Right forelimb (tissue), 1 donor: ENCODE measurements at regions not wholly inside any gene's neighbourhood (a gene's known extent, or its start where the extent isn't known, plus 50 kb on each side); places are given as distances from the start of the nearest gene placed in this dataset.

Experiments used
- DNase-seq: peaks from one replicate; pipeline ENCODE4 v3.0.0-alpha.2; 2018

DNA sequence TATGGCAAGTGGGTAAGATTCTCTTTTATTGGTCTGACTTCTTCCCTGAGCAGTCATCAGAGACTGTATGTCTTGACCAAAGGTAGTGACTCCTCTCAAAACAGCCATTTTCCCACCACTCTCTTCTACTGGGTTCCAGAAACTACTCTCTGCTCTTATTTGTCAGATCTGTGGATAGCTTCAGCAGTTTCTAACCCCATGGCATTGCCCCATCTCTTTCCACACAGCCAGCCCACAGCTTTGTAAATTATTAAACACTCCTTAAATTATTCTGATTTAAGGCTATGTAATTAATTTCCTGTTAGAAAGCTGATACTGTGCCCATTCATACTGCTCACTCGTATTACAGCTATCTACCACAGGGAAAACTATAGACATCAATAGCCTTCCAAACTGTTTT is 138.4 kb upstream of the CNR1 start:
- no peak for DNase-seq

DNA sequence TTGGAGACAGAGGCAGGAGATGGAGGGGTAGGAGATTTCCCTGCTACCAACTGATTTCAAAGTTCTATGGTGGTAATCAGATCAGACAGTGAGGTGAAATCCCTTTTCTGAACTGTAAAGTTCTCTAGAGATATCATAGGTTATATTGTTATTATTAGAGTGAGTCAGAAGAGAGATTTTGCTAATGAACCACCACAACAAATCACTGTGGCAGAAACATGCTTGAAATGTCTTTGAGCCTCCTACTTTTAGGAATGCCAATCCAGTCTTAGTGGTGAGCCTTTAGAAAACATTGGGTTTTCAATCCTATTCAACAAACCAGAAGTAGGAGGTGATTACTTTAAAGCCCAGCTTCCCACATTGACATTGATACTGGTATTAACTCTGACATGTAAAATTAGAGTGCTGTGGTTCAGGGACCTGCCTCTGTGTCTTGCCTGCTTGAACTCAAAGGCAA is 136.7 kb upstream of the CNR1 start:
- DNase-seq = no peak

DNA sequence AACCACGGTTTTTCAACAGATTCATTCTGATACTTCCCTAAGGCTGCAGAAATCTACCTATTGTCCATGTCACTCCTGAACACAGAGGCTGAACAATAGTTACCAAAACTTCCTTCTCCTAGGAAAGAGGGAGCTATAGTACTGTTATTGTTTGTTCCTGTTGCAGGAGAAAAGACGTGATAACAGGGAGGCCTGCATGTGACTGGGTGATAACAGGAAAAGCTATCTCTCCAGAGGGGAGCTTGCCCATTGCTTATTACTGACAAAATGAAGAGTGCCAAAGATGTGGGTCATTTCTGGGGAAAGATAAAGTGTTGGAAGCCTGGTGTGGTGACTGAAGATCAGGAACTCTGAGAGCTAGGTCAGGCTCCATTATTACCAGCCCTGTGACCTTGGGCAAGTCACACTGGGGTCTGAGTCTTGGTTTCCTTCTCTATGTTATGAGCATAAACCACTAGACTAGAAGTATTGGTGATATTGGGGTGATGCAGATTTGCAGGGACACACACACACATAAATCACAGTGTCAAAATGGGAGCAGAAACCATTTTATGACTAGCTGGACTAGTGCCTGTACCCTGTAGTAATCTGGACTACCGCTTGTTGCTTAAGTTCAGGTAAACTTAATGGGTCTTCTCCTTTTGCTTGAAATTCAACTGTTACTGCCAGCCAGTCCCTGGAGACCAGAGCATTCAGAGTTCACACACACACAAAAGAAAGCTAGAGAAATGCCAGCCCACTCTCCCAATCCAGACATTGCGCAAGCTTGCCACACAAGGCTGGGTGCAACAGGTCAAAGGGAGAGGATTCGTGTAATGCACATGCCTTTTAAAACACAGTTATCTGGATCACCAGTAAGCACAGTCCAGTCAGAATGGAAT is 136.0 kb upstream of the CNR1 start:
- DNase-seq = no peak

DNA sequence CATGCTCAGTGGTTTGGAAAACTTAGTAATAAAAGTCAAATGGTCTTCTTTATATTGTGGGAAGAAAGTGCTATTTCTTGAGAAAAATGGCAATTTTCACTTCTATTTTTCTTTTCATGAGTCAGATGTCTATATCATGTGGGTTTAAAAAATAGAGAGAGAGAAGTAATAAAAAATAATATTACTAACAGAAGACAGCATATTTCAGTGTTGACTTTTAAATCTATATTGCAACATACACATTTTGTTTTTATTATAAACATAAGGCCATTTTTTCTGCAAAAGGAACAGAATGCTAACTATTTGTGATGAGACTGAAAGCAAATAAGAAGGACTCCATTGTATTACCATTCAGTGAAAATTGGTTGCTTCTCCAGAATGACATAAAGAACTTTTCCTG is 135.1 kb upstream of the CNR1 start:
- no peak for DNase-seq

DNA sequence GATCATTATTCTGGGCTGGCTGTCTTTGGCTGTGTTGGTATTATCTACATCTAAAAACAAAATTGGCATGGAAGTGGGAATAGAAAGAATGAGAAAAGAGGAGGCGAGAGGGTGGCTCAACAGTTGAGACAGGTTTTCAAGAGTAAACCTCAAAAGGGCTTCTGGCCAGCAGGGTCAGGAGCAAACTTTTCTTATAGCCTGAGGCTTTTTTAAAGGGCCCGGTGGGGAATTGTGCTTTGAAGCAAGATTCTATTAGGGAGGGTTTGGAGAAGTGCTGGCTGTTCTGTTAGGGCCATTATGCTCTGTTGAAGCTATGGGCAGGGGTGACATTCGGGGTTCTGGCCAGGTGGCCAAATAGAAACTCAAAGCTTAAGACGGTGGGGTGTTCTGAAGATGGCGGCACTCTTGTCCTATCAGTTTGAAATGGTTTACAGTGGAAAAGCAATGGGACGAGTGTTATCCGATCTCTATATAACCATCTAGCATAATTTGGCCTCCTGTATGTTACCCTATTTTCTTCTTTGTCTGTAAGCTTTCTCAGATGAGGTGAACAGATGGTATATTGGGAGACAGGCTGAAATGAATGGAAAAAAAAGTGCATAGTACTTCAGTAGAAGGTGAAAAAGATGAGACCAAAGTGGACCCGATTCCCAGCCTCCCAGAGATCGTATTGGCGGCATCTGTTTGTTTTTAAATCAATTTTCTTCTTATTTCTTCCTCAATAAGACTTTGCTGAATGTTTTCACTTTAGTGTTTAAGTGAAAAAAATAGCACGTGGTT is 132.1 kb upstream of the CNR1 start:
- no peak for DNase-seq

DNA sequence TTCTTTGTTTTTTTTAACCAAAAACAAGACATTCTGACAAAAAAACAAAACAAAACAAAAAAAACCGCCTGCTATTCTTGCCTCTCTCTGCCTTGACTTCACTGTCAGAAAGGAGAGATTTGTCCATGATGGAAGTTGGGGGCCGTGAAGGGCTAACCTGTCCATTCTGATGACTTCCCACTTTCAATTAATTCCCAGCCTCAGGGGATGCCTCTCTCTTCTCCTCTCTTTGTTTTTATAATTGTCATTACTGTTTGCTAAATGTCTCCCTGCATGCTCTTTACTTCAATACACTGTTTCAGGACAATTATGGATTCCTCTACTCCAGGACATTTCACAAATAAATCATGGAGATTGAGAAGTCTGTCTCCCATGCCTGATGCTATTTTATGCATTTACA is 130.5 kb upstream of the CNR1 start:
- no peak for DNase-seq

DNA sequence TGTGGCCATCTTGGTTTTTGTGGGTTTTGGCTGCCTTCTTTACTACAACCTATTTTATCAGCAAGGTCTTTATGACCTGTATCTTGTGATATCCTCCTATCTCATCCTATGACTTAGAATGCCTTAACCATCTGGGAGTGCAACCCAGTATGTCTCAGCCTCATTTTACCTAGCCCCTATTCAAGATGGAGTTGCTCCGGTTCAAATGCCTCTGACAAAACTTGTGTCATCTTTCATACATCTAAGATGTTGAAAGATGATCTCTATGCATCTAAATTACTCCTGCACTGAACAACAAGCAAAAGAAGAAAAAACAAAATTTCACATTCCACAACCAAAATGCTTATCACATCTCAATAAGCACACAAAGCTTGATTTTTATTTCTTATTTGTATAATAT is 129.5 kb upstream of the CNR1 start:
- no peak for DNase-seq

DNA sequence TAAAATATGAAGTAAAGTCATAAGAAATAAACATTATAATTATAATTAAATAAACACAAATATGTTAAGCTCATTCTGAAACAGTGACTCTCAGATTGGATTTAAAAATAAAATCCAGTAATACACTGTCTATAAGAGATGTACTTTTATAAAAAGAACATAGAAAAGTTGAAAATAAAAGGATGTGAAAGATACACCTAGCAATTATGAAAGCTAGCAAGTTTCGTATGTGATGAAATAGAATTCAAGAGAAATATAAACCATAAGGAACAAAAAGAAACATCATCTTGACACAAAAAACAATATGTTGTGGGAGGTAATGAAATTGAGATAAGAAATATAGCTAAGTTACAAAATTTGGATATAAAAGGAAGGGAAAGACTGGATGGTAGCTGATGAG is 128.6 kb upstream of the CNR1 start:
- no peak for DNase-seq

DNA sequence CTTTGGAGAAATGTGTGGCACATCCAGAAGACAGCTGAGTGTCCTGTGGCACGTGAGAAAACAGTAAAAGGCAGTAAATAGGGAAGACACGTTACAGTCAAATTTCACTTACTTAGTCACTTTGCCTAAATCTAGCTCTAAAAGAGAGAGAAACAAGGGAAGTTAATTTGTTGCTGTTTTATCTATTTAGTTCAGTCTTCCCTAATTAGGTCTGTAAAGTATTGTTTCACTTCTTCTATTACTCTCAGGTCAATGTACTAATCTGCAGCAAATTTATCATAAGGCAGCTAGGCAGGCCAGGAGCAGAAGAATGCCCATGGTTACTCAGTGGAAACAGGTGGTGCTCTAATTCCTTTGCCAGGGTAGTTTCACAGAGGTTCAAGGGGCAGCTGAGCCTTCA is 124.3 kb upstream of the CNR1 start:
- DNase-seq = no peak

DNA sequence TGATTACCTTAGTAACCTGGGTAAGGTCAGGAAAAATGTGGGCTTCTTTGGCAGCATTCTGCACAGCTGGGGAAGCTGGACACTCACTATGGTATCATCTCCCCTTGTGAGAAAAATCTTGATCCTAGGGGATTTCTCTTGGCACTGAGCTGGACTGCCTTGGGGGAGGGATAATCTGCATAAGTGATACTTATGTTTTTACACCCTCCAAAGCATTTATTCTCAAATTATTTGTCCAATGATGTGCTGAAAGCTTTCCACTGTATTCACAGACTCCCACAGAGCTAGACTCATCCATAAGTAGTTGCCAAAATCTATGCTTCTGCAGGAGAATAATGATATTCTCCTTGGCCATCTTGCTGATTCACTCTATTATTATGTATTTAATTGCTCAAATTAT is 121.5 kb upstream of the CNR1 start:
- DNase-seq = no peak

DNA sequence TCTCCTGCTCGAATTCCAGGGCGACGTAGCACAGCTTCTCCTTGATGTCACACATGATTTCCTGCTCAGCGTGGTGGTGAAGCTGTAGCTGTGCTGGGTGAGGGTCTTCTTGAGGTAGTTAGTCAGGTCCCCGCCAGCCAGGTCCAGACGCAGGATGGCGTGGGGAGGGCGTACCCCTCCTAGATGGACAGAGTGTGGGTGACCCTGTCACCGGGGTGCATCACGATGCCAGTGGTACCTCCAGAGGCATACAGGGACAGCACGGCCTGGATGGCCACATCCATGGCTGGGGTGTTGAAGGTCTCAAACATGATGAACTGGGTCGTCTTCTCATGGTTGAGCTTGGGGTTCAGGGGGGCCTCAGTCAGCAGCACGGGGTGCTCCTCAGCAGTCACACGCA is 110.2 kb upstream of the CNR1 start:
- no peak for DNase-seq

DNA sequence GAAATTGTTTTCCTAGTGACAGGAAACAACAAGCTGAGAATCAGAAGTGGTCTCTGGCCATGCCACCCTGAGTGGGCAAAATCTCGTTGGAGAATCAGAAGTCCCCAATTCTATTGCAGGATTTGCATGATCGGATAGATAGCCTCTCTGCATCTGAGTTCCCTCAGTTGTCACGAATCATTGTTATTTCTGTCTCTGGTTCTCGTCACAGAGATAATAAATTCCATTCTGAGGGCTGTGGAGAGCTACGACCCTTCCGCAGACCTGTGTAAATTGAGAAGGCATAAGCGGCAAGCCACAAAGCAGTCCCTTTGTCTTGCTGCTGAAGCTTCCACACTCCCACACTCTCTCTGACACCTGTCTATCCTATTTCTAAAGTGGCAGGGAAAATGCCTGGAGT is 102.4 kb upstream of the CNR1 start:
- no peak for DNase-seq

DNA sequence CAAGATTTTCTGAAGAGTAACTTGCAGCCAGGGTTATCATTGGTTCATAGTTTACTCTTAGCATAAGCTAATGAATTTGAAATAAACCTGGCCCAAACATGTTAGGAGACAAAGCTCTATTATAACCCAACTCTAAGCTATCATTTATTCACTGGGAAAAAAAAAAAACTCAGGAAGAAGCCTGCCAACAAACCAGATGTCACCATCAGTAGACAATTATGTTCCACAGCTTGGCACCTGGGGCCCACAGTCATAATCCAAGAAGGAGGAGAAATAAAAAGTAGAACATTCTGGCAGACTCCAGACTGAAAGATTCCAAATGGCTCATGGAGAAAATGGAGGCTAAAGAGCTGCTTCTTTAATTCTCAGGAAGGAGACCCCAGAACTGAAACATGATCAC is 100.0 kb upstream of the CNR1 start:
- no peak for DNase-seq

DNA sequence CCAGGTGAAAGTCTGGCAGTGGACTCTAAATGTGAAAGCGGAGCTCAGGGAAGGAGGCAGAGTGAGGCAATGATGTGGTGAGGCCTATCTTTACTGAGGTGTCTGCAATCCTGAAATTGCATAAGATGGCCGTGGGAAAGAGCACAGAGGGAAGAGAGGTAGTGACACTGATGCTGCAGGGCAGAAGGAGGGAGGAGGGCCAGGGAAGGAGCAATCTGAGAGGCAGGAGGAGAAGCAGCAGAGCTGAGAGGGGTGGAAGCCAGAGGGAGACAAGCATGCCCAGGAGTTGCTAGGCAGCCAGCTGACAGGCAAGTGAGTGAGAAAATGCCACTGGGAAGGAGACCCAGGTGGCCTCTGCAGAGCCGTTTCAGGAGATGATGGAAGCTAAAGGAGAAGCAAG is 97.4 kb upstream of the CNR1 start:
- no peak for DNase-seq

DNA sequence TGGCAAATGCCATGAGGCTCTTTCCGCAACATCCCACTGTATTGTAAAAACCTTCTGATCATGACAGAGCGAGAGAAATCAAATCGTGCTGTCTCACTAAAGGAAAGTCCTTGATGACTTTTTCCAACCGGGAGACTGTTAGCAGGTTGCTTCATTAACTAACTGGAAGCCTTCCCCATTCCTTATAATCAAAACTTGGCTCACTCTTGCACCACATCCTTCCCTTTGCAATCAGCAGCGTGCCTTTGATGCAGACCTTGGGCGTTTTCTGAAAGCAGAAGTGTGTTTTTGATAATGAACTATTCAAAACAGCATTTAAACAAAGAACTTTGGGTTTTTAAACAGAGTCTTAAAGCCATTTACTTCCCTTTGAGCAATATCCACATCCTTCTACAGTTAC is 96.2 kb upstream of the CNR1 start:
- no peak for DNase-seq

DNA sequence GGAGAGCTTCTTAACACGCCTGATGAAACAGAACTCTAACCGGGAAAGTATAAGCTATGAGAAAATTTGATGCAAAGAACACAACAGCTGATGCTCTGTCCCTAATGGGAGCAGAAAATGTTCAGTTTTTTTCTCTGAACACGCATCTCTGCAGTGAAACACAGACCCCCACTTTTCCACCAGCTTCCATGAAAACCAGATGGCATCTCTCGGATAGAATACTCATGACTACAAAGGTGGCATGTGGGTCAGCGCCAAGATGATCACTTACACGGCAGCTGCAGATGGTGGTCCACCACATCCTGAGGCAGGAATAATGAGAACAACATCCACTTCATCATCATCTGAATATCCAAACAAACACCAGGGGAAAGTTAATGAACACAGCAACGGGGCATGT is 85.2 kb upstream of the CNR1 start:
- no peak for DNase-seq

DNA sequence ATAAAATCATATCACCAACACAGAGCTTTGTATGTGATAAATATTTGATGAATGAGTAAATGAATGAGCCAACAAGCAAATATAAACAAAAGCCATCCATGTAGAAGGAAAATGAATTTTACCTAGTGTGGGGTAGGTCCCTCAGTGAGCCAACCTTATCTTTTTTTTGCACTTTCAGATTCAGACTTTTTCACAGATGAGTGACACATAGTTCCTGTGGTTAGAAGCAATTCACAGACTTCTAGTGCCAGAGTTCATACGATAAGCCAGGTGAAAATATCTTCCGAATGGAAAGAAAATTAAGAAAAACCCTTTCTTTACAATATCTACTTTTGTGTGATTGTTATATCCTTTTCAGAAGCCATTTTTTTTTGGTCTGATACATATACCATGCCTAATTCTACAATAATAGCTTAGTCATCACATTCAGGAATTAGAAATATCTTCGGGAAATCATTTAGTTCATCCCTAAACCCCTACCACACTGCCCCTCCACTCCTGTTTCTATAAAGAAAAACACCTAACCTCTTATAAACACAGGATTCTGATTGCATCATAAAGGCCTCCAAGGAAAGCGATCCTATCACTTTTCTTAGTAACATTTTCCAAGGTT is 82.7 kb upstream of the CNR1 start:
- DNase-seq = no peak

DNA sequence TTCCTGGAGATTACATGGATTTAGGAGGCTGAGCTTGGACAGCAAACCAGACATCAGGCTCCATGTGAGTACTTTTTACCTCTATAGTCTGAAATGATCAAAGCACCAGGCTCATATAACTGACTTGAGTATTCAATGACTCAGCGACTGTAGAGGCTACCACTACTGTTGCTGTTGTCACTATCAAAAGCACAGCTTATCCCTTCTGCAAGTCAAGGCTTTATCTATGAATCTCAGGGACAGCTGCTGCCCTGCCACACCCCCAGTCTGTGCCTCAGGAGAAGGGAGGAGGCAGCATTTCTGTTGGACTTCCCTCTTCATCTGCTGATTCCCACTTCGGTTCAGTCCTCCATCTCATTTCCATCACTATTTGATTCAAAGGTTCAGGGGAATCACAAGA is 80.5 kb upstream of the CNR1 start:
- DNase-seq = no peak

DNA sequence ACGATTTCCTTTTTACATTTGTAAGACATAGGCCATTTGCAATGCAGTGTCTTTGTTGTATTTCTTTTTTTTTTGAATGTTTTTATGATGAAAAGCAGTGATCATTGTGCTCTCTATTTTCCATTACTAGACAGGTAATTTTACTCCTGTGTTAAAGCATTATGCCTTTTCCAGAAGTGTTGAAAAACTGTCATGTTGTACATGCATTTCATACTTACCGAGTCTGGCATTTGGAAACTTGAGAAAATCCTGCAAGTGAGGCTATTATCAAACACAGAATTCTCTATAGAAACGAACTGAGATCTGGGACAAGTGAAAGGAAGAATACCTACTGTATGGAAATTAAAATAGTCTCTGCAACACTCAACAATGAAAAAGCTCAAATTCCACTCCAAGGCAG is 78.6 kb upstream of the CNR1 start:
- DNase-seq = no peak

DNA sequence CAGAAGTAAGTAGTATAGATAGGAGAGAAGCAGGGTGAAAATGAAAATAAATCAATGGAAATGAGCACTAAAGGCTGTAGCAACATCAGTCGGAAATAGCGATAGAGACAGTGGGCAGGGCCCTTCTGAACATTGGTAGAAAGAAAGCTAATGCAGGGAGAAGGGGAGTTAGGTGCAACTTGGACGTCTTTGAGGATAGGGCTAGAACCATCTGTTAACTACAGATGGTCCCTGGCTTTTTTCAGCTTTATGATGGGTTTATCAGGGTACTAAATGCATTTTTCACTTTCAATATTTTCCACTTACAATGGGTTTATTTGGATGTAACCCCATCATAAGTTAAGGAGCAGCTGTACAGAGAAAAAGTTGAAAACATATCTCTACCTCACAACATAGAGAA is 72.8 kb upstream of the CNR1 start:
- no peak for DNase-seq

DNA sequence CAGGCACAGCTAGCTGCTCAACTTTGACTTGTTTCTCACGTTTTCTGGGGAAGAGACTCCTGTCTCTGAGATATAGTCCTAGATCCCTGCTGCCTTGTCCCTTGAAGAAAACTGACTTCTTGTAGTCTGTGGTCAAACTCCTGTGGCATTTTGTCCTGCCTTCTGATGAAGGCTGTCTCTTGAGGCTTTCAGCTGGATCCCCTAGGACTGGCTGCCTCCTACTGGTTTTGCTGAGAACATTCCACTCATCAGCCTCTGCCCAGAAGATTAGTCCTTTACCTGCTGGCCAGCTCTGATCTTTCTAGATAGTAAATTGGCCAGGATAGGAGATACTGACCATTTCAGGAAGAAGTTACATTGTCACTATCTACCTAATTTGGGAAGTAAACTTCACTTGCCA is 71.9 kb upstream of the CNR1 start:
- no peak for DNase-seq

DNA sequence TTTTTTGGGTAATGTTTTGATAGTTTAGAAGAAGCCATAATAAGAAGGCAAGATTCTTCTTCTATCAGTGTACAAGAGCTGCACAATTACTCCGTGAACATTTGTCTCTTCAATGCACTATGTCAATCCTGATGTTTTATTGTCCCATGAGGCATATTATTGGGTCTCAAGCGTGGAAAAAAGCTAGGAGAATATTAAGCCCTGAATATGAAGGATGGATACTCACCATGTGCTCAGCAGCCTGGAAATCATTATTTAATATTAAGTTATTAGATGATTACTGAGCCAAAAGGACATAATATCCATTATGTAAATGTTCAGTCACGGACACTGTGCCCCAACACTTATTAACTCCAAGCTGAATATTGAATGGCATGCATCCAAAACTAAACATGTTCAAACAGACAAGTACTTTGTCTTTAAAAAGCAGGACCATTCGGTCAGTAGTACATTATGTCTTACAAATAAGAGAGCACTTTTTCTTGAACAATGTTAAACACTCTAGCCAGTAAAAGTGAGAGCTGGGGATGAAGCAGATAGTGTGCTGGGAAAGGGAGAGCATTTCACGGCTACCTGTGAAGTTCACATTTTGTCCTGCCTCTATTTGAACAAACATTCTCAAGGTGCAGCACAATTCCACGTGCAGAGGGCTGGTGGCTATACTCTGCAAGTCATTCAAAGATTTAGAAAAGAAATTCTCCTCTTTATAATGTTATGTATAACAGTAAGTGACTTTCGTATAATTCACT is 70.6 kb upstream of the CNR1 start:
- no peak for DNase-seq

DNA sequence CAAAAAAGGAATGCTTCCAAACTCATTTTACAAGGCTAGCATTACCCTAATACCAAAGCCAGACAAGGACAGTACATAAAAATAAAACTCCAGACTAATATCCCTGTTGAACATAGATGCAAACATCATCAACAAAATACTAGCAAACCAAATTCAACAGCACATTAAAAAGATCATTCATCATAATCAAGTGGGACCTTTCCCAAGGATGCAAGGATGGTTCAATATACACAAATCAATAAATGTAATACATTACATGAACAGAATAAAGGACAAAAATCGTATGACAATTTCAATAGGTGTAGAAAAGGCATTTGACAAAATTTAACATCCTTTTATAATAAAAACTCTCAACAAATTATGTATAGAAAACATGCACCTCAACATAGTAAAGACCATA is 66.6 kb upstream of the CNR1 start:
- DNase-seq = no peak
